ENCODE measurements at regions not wholly inside any gene's neighbourhood (a gene's known extent, or its start where the extent isn't known, plus 50 kb on each side); places are given as distances from the start of the nearest gene placed in this dataset.

GRCh38 chr5:38734353-38734752 is 111.5 kb upstream of the OSMR start:
- Histone ChIP-seq H3K4me2 (ENCODE audit: low read length) (no peak overlapping the region), H3K79me2 (ENCODE audit: insufficient read depth, low read length) (no peaks in the 10 kb centered on the region), H3K9ac (ENCODE audit: low read length) (no peak overlapping the region), H3K27me3 (ENCODE audit: insufficient read depth, low read length) (peaks cover 2% of the 10 kb centered on the region), H4K20me1 (ENCODE audit: insufficient read depth, low read length) (no peaks in the 10 kb centered on the region), H3K4me1 (ENCODE audit: insufficient read depth, low read length) (no peaks in the 10 kb centered on the region), H3K36me3 (ENCODE audit: insufficient read depth, low read length) (no peaks in the 10 kb centered on the region), H3K27ac (ENCODE audit: low read depth, low read length) (no peak overlapping the region), H3K9me3 (ENCODE audit: insufficient read depth, low read depth, low read length) (no peaks in the 10 kb centered on the region), H3K4me3 (ENCODE audit: insufficient read depth, low read depth, low read length) (no peak overlapping the region), H2AFZ (ENCODE audit: low read depth, low read length) (no peak overlapping the region)
- Mint-ChIP-seq H3K36me3 (ENCODE audit: low read depth, unreplicated experiment) (no peaks in the 10 kb centered on the region), H3K27ac (ENCODE audit: unreplicated experiment) (no peak overlapping the region), H3K27me3 (ENCODE audit: low read depth, unreplicated experiment) (peaks cover 12% of the 10 kb centered on the region), H3K9me3 (ENCODE audit: unreplicated experiment) (no peaks in the 10 kb centered on the region), H3K4me1 (ENCODE audit: low read depth, unreplicated experiment) (no peaks in the 10 kb centered on the region), H3K4me3 (ENCODE audit: unreplicated experiment) (no peak overlapping the region)
- FAIRE-seq = no peak
- no peak for DNase-seq (ENCODE audit: low read depth)
- no peak for TF ChIP-seq CTCF (IDR thresholded peaks at IDR 0.05; ENCODE audit: insufficient read depth, low read depth, low read length)
- no peak for TF ChIP-seq EZH2 (IDR thresholded peaks at IDR 0.05; ENCODE audit: insufficient read depth, low read length)

GRCh38 chr5:38736089-38736488 is 109.7 kb upstream of the OSMR start:
- Histone ChIP-seq H3K27me3 (ENCODE audit: insufficient read depth, low read length) (peaks cover 2% of the 10 kb centered on the region), H3K27ac (ENCODE audit: low read depth, low read length) (no peak overlapping the region), H3K9me3 (ENCODE audit: insufficient read depth, low read depth, low read length) (no peaks in the 10 kb centered on the region), H3K9ac (ENCODE audit: low read length) (no peak overlapping the region), H3K4me2 (ENCODE audit: low read length) (no peak overlapping the region), H2AFZ (ENCODE audit: low read depth, low read length) (no peak overlapping the region), H4K20me1 (ENCODE audit: insufficient read depth, low read length) (no peaks in the 10 kb centered on the region), H3K36me3 (ENCODE audit: insufficient read depth, low read length) (no peaks in the 10 kb centered on the region), H3K79me2 (ENCODE audit: insufficient read depth, low read length) (no peaks in the 10 kb centered on the region), H3K4me1 (ENCODE audit: insufficient read depth, low read length) (no peaks in the 10 kb centered on the region), H3K4me3 (ENCODE audit: insufficient read depth, low read depth, low read length) (no peak overlapping the region)
- peaks cover 10% of the 10 kb centered on the region for H3K27me3 Mint-ChIP-seq (ENCODE audit: low read depth, unreplicated experiment)
- no peaks in the 10 kb centered on the region for H3K9me3 Mint-ChIP-seq (ENCODE audit: unreplicated experiment)
- H3K27ac Mint-ChIP-seq (ENCODE audit: unreplicated experiment) = no peak overlapping the region
- FAIRE-seq (no peak), DNase-seq (ENCODE audit: low read depth) (no peak)
- no peak overlapping the region for H3K4me3 Mint-ChIP-seq (ENCODE audit: unreplicated experiment)
- no peaks in the 10 kb centered on the region for H3K36me3 Mint-ChIP-seq (ENCODE audit: low read depth, unreplicated experiment)
- TF ChIP-seq CTCF (IDR thresholded peaks at IDR 0.05; ENCODE audit: insufficient read depth, low read depth, low read length) = no peak
- no peak for TF ChIP-seq EZH2 (IDR thresholded peaks at IDR 0.05; ENCODE audit: insufficient read depth, low read length)
- no peaks in the 10 kb centered on the region for H3K4me1 Mint-ChIP-seq (ENCODE audit: low read depth, unreplicated experiment)

GRCh38 chr5:38737976-38738375 is 107.8 kb upstream of the OSMR start:
- peaks cover 4% of the 10 kb centered on the region for H3K36me3 Mint-ChIP-seq (ENCODE audit: low read depth, unreplicated experiment)
- DNase-seq (ENCODE audit: low read depth) (no peak), FAIRE-seq (no peak)
- peaks cover 3% of the 10 kb centered on the region for H3K27me3 Mint-ChIP-seq (ENCODE audit: low read depth, unreplicated experiment)
- Histone ChIP-seq H4K20me1 (ENCODE audit: insufficient read depth, low read length) (no peaks in the 10 kb centered on the region), H3K27me3 (ENCODE audit: insufficient read depth, low read length) (no peaks in the 10 kb centered on the region), H3K4me3 (ENCODE audit: insufficient read depth, low read depth, low read length) (no peak overlapping the region), H3K9ac (ENCODE audit: low read length) (no peak overlapping the region), H3K36me3 (ENCODE audit: insufficient read depth, low read length) (no peaks in the 10 kb centered on the region), H3K9me3 (ENCODE audit: insufficient read depth, low read depth, low read length) (no peaks in the 10 kb centered on the region), H3K4me1 (ENCODE audit: insufficient read depth, low read length) (no peaks in the 10 kb centered on the region), H3K79me2 (ENCODE audit: insufficient read depth, low read length) (no peaks in the 10 kb centered on the region), H3K4me2 (ENCODE audit: low read length) (no peak overlapping the region), H2AFZ (ENCODE audit: low read depth, low read length) (no peak overlapping the region), H3K27ac (ENCODE audit: low read depth, low read length) (no peak overlapping the region)
- H3K4me1 Mint-ChIP-seq (ENCODE audit: low read depth, unreplicated experiment) = no peaks in the 10 kb centered on the region
- H3K9me3 Mint-ChIP-seq (ENCODE audit: unreplicated experiment) = peaks cover 8% of the 10 kb centered on the region
- no peak overlapping the region for H3K27ac Mint-ChIP-seq (ENCODE audit: unreplicated experiment)
- H3K4me3 Mint-ChIP-seq (ENCODE audit: unreplicated experiment) = no peak overlapping the region
- TF ChIP-seq CTCF (IDR thresholded peaks at IDR 0.05; ENCODE audit: insufficient read depth, low read depth, low read length) = no peak
- TF ChIP-seq EZH2 (IDR thresholded peaks at IDR 0.05; ENCODE audit: insufficient read depth, low read length) = no peak

Data from astrocyte (in vitro differentiated cells and primary cell).